SHP77 treated with DMSO at 0.1 percent for 48 hours (cell line): ENCODE measurements at regions not wholly inside any gene's neighbourhood (a gene's known extent, or its start where the extent isn't known, plus 50 kb on each side); places are given as distances from the start of the nearest gene placed in this dataset.

Experiments
- DNase-seq: peaks from one replicate; lab custom pipeline; 2025; lab: John Stamatoyannopoulos, UW

- DNase-seq = no peak
Measured at GRCh38 chr15:29611057-29611456, 211.2 kb downstream of the TJP1 start.

GRCh38 chr15:29601811-29602210 is 220.5 kb downstream of the TJP1 start:
- no peak for DNase-seq

GRCh38 chr15:29600262-29600661 is 222.0 kb downstream of the TJP1 start:
- DNase-seq = no peak

DNA sequence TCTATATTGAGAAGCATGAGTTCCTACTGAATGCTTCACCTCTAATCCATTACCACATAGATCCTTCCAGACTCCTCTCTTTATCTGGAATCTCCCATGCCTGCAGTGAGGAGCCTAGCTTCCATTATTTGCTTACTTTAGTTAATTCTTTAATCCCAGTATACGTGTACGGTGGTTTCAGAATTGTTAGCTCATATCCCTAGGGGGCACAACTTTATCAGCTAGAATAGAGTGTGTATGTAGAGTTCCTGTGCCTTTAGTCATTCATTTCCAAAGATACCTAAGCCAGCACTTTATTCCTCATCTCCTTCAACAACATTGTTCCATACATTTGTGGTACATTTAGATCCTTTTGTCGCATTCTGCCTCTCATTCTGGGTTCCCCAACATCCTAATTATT is 226.0 kb downstream of the TJP1 start:
- no peak for DNase-seq

DNA sequence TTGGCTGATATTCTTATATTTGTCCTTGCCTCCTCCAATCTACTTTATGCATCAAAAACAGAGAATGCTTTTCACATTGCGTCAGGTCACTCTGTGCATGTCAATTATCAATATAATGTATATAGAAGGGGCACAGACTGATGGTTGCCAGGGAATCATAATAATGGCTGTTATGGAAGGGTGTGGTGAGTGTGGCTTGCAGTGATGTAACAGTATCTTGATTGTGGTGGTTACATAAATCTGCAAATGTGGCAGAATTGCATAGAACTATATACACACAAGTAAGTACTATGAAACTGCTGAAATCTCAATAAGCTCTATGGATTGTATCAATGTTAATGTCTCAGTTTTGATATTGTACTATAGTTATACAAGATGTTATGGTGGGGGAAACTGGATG is 228.6 kb downstream of the TJP1 start:
- DNase-seq = no peak

DNA sequence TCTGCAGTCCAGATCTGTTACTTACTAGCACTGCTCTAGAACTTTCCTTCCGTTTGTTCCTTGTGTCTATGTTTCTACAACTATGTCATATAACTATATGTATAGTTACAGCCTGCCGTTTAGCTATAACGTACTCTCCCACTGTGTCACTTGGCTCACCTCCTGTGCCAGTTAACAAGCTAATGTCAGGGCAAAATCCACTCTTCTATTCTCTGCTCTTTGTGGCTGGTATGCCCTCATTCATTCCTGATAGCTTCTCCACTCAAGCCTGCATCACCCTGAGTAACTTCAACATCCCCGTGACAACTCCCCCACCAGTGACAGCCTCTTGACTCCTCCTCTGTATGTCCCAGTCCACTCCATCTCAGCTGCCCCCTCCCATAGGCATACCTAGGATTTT is 229.2 kb downstream of the TJP1 start:
- no peak for DNase-seq

- no peak for DNase-seq
Measured at GRCh38 chr15:29590701-29591100, 231.6 kb downstream of the TJP1 start.

DNA sequence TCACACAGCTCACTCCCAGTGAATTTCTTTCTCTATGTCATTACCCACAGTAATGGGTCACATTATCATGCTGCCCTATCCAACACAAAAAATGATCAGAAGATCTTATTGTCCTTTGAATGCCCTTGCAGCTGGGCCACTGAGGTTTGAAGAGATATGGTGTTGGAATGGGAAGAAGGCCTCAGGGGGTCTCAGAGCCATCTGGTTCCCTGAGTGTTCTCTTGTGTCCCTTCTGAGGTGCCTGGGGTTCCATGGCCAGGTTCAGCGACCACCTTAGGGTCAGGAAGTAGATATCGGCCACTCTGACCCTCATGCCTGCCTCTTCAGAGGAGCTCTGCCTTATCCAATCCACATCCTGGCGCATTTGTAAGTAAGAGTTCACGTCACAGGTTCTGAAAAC is 232.3 kb downstream of the TJP1 start:
- DNase-seq = no peak

DNA sequence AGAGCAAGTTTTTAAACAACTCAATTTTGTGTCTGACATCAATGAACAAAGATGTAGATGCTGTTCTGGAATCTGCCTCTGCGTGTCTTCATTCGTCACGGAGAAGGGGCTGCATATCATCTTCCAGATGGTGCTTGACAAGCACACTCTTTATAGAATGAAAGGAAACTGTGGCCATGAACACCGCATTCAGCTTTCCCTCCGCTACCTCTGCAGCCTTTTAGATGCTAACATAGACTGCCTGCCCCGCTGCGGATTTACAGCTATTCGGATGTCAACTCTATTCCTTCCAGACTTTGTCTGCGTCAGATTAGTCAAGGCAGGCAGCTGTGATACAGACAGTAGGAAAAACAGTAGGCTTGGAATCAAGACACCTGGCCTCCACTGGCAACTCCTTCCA is 232.9 kb downstream of the TJP1 start:
- DNase-seq = no peak

GRCh38 chr15:29573197-29573838 is 248.9 kb downstream of the TJP1 start:
- no peak for DNase-seq

DNA sequence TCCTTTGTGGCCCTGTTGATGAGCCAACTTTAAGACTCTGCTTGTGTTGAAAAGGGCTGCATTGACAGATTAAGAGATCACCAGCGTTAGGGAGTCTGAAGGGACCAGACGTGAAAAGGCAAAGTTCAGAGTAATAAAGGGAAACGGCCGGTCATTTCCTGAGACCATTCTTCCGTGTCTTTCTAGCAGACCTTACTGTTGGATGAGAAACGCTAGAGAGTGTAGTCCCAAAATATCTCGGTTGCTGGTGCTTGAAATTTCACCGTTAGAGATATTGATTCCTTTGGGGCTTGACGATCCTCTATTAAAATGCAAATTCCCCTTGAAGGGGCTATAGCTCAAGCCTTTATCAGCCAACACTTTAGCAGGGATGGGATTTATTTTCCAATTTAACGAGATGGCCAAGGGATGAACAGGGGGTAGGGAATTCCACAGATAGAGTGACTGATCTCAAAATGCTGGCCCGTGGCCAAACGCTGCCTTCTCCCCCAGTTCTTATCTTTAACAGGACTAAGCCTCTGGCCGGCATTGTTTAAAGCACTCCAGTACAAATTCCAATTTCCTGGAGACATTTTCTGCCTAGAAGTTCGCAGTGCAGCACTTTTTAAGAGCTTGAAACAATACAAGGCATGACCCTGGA is 250.4 kb downstream of the TJP1 start:
- DNase-seq = no peak

DNA sequence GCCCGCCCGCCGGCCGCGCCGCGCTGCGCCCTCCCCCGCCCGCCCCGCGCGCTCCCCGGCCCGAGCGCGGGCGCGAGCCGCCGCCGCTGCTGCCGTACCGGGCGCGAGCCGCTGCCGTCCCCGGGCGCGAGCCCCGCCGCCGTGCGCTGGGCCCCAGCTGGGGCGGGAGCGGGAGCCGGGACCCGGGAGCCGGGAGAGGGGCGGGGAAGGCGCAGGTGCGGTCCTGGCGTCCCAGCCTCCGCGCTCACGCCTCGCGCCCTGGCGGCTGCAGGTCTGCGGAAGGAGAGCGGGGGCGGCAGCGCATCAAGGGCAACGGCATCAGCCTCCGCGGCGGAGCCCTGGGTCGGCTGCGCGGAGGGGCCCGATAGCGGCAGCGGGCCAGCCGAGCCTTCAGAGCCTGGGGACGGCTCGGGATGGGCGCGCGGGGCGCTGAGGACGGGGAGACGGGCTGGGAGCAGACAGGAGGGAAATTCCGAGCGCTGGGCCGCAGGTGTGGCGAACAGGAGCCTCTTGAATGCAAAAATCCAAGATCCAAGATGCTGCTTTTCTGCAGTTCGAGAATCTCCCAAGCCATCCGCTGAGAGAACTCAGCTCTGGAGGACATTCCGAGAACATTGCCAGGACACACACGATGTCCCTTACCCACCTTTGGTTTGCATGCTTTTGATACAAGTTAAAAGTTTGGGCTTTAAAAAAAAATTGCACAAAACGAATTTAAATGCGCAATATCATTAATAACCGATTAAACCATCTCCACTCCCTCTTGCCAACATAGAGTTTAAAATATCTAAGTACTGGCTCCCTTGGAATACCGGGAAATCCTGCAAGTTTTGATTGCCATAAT is 251.1 kb downstream of the TJP1 start:
- DNase-seq = no peak

- no peak for DNase-seq
Measured at GRCh38 chr15:29570121-29570947, 251.9 kb downstream of the TJP1 start.

- no peak for DNase-seq
Measured at GRCh38 chr15:29569533-29570092, 252.7 kb downstream of the TJP1 start.

DNA sequence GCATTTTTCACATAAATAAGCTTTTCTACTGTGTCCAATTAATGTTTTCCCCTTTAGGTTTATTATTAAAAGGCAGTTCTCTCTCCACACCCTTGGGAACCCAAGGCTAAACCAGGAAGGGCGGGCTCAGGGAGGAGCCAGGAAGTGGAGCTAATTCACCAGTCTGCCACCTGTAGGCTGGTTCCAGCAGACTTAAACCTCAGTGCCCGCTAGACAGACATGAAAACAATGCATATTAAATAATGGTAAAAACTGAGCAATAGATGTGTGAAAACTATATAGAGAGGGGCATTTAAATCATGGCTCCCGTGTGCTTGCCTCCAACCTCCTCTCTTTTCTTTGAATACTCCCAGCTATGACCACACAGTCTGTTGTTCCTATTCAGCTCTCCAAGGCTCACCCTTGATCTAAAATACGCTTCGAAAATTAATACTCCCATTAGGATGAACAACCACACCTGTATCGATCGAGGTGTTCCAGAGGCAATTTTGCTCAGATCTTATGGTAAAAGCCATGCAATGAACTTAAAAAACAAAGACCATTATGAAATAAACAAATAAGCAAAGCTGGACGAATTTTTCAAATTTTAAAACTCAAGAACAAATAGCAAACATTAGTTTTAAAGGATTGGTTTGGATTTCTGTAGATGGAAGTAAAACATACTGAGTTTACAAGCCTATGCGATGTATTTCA is 253.3 kb downstream of the TJP1 start:
- DNase-seq = peak; percentile 48

- no peak for DNase-seq
Measured at GRCh38 chr15:29567336-29567735, 254.9 kb downstream of the TJP1 start.

DNA sequence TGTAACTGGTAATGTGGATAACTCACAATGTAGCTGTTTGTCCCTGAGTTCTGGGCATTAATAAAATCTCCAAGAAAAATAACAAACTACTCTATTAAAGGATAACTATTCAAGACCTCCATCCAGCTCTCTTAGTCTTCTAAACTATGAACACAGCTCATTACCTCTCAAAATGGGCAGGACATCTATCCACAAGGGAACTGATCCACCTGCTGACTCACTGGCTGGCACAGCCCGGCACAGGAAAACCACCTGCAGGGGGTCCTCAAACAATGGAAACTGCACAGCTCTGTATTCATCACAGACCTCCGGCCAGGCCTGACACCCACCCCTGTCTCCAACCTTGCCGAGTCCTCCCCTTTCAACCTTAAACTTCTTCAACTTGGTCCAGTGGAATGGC is 255.4 kb downstream of the TJP1 start:
- DNase-seq = no peak

GRCh38 chr15:29563112-29563511 is 259.2 kb downstream of the TJP1 start:
- no peak for DNase-seq

DNA sequence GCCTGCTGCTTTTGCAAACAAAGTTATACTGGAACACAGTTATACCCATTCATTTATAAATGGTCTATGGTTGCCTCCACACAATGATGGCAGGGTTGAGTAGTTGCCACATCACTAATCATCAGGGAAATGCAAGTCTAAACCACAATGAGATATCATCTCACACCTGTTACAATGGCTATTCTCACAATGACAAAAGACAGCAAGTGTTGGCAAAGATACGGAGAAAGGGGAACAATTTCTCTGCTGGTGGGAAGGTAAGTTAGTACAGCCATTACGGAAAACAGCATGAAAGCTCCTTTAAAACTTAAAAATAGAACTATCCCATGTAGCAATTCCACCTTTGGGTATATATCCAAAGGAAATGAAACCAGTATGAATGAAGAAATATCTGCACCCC is 261.4 kb downstream of the TJP1 start:
- DNase-seq = no peak

DNA sequence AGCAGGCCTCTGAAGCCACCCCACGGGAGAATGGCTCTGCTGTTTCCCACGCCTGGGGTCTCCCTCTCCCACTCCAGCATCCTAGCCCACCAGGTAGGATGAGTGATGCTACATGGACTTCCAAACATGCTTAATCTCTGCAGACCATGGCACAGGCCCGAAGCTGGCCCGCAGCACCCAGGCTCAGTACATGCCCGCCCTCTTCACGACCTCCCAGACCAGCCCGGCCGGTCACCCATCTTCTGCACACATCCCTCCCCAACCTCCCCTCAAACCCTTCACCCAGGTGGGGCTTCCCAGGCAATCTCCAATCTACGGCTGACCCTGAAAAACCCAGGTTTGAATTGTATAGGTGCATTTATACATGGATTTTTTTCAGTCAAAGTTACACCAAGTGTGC is 264.0 kb downstream of the TJP1 start:
- no peak for DNase-seq

DNA sequence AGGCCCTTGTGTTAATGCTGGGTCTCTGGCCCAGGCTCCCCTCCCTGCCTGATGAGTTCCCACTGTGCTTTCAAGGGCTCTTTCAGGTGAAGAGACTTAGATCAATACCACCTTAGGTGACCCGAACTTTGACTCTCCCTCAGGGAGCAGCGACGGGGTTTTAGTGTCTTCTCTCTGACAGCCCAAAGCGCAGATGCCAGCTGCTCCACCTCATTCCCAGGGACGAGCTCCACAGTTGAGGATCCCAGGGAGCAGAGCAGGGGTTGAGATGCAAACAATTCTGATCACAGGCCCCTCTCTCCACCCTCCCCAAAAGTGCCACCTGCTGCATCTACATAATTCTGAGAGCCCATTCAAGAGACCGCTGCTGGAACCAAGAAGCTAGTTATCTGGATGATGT is 265.1 kb downstream of the TJP1 start:
- no peak for DNase-seq
